NCI-H510A (cell line): ENCODE measurements at regions not wholly inside any gene's neighbourhood (a gene's known extent, or its start where the extent isn't known, plus 50 kb on each side); places are given as distances from the start of the nearest gene placed in this dataset.

Experiments
- DNase-seq: peaks from one replicate; lab custom pipeline; 2025; lab: John Stamatoyannopoulos, UW

DNA sequence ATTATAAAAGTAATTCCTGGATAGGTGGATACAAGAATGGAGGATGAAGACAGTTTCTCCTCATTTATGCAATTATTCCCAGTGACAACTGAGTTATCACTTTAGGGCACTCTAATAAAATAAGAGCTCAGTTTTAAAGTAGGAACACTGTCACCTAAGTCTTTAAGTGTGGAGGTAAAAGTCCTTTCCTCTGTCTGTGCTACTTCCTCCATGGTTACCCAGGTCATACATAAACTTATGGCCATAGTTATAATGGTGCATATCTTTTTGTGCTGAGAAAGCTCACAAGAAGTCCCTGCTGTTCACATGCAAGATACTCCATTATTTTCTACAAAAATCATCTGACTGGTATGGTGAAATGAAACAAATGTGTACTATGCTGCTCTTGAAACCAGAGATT, 1093.6 kb downstream of the IGSF11 start:
- DNase-seq, result no peak

DNA sequence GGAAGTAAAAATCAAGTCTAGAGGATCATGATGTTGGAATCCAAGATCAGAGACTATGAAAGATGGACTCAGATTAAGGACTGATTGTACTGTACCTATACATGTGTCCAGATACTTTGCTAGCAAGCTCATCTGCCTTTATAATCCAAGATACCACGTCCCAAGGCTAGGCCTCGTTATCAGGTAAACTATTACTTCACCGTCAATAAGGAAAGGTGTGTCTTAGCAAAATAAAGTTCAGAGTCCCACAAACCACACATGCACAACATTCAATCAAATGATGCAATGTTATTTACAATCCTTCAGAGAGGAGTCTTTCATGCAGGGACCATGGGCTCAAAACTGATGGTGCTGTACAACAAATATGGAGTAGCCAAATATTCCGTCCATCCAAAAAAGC, 1092.9 kb downstream of the IGSF11 start:
- DNase-seq, result no peak

DNA sequence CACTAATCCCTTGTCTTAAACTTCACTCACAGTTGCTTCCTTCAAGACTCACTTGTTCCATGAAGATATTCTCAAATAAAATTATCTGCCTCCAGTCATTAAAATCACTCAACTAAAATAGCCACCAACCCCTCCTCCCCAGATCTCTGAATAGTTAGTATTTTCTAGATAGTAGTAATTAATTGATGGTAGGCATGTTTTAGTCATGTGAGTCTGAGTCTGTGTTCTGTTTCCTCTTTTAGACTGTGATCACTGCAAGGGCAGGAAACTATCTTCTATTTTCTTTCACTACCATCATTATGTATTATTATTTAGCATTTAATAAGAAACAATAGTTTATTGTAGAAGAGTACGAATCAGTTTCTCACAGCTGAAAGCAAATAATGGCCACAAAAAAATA, 1080.5 kb downstream of the IGSF11 start:
- no peak for DNase-seq

- DNase-seq, result no peak
Observed at GRCh38 chr3:117955196-117955595, 1079.5 kb downstream of the IGSF11 start.

DNA sequence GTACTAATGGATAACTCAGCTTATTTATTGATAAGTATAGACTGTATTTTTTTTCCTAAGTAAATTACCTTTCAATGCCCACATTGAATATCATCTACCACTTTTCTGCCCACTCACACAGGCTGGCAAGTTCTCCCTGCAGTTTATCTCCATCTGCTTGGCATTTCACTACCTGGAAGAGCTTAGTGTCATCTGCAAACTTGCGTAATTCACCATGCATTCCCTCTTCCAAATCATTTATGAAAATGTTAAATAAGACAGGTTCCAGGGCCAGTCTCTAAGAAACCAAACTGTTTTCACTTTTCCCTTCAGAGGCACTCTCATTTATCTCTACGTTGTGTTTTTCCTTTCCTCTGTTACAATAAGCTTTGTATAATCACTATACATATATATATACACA, 1076.6 kb downstream of the IGSF11 start:
- DNase-seq, result no peak

DNA sequence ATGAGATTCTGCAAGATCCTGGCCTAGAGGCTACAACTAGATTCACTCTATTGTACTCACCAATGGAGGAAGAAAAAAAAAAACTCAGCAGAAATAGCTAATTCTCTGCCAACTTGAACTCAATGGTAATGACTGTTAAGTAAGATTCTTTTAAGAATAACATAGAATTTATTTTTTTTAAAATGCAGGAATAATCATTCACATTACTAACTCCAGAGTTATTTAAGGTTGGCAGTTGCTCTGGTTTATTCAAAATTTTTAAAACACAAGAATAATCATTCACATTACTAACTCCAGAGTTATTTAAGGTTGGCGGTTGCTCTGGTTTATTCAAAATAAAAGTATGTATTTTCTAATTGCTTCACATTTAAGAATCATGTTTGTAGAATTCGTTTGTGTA, 1071.9 kb downstream of the IGSF11 start:
- DNase-seq, result no peak

DNA sequence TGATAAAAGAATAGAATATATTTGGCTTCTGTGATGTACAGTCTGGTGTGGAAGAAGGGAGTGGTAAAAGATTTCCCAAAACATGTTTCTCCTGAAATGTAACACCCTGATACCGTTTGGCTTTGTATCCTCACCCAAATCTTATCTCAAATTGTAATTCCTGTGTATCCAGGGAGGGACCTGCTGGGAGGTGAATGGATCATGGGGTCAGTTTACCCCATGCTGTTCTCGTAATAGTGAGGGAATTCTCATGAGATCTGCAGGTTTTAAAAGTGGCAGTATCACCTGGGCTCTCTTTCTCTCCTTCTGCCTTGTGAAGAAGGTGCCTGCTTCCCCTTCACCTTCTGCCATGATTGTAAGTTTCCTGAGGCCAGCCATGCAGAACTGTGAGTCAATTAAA, 1070.8 kb downstream of the IGSF11 start:
- no peak for DNase-seq

DNA sequence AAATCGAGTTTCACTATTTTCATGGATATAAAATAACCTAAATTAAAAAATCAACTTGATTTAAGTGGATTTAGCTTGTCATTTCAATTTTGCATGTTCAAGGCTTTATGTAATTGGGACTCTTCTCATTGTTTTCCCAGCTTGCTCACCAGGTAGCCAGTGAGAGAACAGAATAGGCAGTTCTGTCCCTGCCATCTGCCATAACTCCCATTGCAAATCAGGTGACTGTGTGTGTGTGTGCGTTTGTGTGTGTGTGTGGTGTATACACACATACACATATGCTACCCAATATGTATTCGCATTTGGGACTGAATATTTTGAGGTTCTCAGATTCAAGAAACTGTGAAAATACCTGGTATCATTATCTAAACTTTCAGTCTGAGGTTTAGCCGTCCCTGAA, 1069.8 kb downstream of the IGSF11 start:
- DNase-seq, result no peak

DNA sequence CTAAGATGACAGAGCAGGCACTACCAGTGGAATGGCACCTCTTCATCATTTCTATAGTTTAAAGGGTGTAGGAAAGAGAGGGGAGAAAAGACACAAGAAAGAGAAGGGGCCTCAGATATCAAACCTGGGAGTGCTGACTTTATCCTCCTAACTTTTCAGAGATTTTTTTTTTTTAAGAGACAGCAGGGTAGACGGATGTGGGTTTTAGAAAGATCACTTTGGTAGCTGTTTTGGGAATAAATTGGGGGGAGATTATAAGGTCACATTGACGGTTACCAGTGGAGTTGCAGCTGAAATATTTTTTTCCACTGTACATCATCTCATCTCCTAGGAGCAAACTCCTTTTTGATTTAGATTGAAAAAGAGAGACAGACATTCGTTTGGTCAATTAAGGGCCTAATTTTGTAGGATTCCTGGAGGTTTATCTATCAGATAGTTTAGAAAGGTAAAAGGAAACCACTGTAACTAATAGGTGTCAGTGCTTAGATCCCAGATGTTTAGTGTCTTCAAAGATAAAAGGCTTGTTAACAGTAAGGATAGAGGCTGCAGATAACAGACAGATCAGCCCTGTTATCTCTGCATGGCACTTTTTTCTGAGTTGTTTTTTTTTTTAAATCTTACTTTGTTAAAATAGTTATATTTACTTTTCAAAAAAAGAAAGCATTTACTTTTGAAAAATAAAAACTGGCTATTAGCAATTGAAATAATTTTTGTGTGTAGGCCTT, 1057.0 kb downstream of the IGSF11 start:
- no peak for DNase-seq

- no peak for DNase-seq
Observed at GRCh38 chr3:117979466-117979865, 1055.2 kb downstream of the IGSF11 start.

- no peak for DNase-seq
Observed at GRCh38 chr3:117987256-117987655, 1047.4 kb downstream of the IGSF11 start.

DNA sequence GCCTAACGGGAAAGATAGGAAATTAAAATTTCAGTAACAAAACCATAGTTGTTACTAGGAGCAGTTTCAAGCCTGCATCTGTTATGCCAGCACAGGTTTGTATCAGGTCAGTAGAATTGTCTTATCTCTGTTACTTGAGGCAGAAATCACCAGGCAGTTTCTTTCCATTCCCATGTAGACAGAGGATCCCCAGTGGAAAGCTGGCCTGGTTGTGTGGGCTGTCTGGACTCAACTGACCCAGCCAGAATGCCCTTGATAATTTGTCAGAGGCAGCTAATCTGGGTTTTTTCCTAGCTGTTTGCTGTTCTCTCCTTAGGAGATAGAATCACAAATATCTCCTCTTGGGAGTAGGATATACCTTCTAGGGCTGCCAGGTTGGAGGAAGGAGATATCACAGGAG, 1044.7 kb downstream of the IGSF11 start:
- DNase-seq, result no peak

DNA sequence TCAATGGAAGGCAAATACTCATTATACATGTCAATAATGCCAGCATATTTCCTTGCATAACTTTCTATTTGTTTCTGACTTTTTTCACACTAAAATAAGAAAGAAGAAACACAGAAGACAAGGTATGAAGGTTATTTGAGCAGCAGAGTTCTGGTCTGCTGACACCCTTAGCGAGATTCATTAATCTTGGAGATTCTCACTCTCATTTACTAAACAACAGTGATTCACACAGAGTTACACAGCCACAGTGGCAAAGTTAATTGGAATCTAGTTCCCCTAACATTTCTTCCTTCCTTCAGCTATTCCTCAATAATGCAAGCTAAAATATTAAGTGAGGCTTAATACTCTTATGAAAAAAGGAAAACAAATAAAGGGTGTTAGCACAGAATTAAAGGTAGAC, 1044.0 kb downstream of the IGSF11 start:
- DNase-seq, result no peak

- DNase-seq, result no peak
Observed at GRCh38 chr3:117995842-117996437, 1038.7 kb downstream of the IGSF11 start.

DNA sequence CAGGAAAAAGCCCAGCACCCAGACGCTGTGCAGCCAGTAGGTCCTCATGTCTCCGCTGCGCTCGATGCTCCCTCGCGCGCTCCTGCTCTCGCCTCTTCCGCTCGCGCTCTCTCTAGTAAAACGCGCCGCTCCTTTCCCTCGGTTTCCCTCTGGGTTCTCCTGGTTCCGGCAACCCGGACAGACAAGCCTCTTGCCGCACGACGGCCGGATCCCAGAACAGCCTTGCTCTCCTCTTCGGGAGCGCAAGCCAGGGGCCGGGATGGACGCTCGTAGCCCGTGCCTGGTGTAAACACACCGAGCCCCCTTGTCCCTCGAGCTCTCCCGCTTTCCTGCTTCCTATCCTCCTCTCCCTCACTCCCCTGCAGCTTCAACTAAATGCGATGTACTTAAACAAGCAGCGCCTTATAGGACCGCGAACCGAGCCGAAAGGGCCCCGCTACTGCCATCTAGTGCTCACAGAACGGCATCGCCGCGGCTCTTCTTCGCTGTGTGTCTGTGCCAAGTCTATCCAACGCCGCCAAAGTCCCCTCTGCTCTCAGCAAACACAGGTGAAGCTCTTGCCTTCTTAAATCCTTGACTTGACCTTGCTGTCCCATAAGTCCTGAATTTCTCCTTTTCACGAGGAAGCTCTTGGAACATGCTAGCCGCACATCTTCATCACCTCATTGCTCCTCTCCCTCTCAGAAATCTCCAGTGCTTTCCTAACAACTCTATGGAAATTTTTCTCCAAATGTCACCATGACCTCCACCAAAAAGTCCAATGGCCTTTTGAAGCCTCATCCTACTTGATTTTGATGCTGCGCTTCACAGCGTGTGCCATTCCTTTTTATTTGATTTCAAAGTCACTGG, 1037.2 kb downstream of the IGSF11 start:
- peak; percentile 13 for DNase-seq

GRCh38 chr3:117998071-117998470, 1036.6 kb downstream of the IGSF11 start:
- DNase-seq, result no peak

GRCh38 chr3:118000219-118000618, 1034.4 kb downstream of the IGSF11 start:
- DNase-seq, result no peak

DNA sequence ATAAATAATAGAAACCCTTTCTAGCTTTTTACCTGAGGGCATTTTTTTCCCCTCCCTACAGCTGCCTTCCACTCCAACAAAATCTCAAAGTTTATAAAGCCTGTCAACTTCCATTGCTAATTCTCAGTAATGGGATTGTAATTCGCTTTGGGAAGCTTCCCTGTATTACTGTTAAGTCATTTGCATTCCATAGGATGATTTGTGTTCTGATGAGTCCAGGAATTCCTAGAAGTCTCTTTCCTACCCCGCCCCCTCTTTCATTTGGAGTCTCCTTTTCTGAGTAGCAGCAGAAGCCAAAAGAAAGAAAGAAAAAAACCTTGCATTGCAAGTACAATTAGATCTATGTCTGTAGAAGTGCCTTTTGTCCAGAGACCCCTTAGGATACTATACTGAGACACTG, 1033.3 kb downstream of the IGSF11 start:
- DNase-seq, result no peak

- no peak for DNase-seq
Observed at GRCh38 chr3:118011910-118012309, 1022.7 kb downstream of the IGSF11 start.

DNA sequence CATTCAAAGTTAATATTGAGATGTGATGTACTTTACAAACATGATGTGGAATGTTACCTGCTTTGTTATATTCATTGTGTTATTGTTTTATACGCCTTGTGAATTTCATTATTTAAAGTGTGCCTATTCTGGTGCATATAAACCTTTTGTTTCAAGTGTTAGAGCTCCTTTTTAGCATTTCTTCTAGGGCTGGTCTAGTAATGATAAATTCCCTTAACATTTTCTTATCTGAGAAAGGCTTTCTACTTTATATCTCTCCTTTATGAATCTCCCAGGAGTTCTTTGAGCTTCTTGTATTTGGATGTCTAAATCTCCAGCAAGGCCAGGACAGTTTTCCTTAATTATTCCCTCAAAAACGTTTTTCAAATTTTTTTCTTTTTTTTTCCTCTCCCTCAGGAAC, 1005.6 kb downstream of the IGSF11 start:
- DNase-seq, result no peak

- no peak for DNase-seq
Observed at GRCh38 chr3:118036215-118036614, 998.4 kb downstream of the IGSF11 start.

- DNase-seq, result no peak
Observed at GRCh38 chr3:118055381-118055780, 979.3 kb downstream of the IGSF11 start.

DNA sequence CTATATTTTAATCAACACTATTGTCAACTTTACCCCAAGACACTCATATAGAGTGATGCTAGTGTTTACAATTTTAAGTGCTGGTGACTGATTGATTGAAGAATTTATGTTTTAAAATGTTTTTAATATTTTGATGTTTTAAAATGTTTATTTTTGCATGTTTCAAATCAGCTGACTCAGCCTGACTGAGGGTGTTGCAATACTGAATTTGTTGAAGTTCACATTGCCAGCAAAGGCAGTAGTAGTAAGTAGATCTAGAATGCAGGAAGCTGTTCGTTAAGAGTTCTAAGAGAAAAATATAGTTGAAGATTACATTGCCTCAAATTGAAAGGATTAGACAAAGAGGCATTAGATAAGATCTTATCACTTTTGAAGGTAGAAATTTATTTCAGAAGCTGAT, 977.6 kb downstream of the IGSF11 start:
- DNase-seq, result no peak
